GM21423 (cell line): ENCODE measurements at regions not wholly inside any gene's neighbourhood (a gene's known extent, or its start where the extent isn't known, plus 50 kb on each side); places are given as distances from the start of the nearest gene placed in this dataset.
A peak's percentile ranks its signal among the peaks of the same experiment; 100 is the strongest.

Experiments used
- ATAC-seq: cut with Tn5 transposase; IDR thresholded peaks from one replicate; pipeline ENCODE4 v1.9.1; 2021; ENCODE audit warnings: mild to moderate bottlenecking, moderate library complexity; ENCODE audit not compliant: unreplicated experiment

- ATAC-seq, result no peak
Measured at GRCh38 chr5:93123127-93123526, 457.9 kb downstream of the NR2F1-AS1 start.

- no peak for ATAC-seq
Measured at GRCh38 chr5:93122446-93122845, 458.6 kb downstream of the NR2F1-AS1 start.

GRCh38 chr5:93120771-93121170, 460.2 kb downstream of the NR2F1-AS1 start:
- ATAC-seq, result no peak

GRCh38 chr5:93120051-93120450, 461.0 kb downstream of the NR2F1-AS1 start:
- ATAC-seq, result no peak

- no peak for ATAC-seq
Measured at GRCh38 chr5:93117751-93118531, 463.1 kb downstream of the NR2F1-AS1 start.

GRCh38 chr5:93107805-93108520, 473.1 kb downstream of the NR2F1-AS1 start:
- ATAC-seq, result no peak

- ATAC-seq, result no peak
Measured at GRCh38 chr5:93107141-93107540, 473.9 kb downstream of the NR2F1-AS1 start.

GRCh38 chr5:93101661-93102060, 479.4 kb downstream of the NR2F1-AS1 start:
- no peak for ATAC-seq

- ATAC-seq, result no peak
Measured at GRCh38 chr5:93100976-93101375, 480.0 kb downstream of the NR2F1-AS1 start.

- no peak for ATAC-seq
Measured at GRCh38 chr5:93100428-93100827, 480.6 kb downstream of the NR2F1-AS1 start.

GRCh38 chr5:93099902-93100347, 481.1 kb downstream of the NR2F1-AS1 start:
- ATAC-seq, result no peak

- no peak for ATAC-seq
Measured at GRCh38 chr5:93096561-93096960, 484.5 kb downstream of the NR2F1-AS1 start.

- ATAC-seq, result no peak
Measured at GRCh38 chr5:93092349-93093105, 488.5 kb downstream of the NR2F1-AS1 start.

GRCh38 chr5:93090698-93091097, 490.3 kb downstream of the NR2F1-AS1 start:
- no peak for ATAC-seq

- ATAC-seq, result no peak
Measured at GRCh38 chr5:93088592-93089389, 492.2 kb downstream of the NR2F1-AS1 start.

- no peak for ATAC-seq
Measured at GRCh38 chr5:93087326-93087725, 493.7 kb downstream of the NR2F1-AS1 start.

- no peak for ATAC-seq
Measured at GRCh38 chr5:93082981-93083380, 498.0 kb downstream of the NR2F1-AS1 start.

- ATAC-seq, result no peak
Measured at GRCh38 chr5:93079046-93079445, 502.0 kb downstream of the NR2F1-AS1 start.

GRCh38 chr5:93078082-93079038, 502.7 kb downstream of the NR2F1-AS1 start:
- peak; percentile 60 for ATAC-seq

GRCh38 chr5:93076566-93076965, 504.5 kb downstream of the NR2F1-AS1 start:
- no peak for ATAC-seq
